ENCODE measurements at regions not wholly inside any gene's neighbourhood (a gene's known extent, or its start where the extent isn't known, plus 50 kb on each side); places are given as distances from the start of the nearest gene placed in this dataset.
A peak's percentile ranks its signal among the peaks of the same experiment; 100 is the strongest.

DNA sequence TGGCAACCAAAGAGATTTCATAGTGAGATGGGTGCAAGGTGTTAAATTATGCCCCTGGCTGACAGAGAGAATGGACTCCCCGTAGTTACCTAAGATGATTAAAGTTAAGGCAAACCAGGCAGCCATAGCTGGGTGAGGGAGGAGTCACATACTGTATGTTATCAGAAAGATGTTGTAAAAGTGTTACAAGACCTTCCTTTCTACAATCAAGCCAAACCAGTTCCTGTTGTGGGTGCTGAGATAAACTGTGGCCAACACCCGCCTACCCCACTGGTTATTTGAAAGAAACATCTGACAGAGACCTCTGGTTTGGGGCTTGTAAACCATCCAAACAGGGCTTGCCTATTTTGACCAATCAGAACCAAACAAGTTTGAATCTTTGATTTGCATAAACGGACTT, 684.7 kb upstream of the NUDT12 start:
- no peaks in the 10 kb centered on the region for H3K79me2 ChIP-seq (ENCODE audit: control insufficient read depth, insufficient read depth, low read length)
- peak; percentile 73 for DNase-seq
- no peak overlapping the region for H3K27ac ChIP-seq (ENCODE audit: low read depth, low read length)
- H3K4me3 ChIP-seq (ENCODE audit: low read length) = no peak overlapping the region
- H3K4ac ChIP-seq (ENCODE audit: low read depth, low read length) = no peak overlapping the region
- H3K79me1 ChIP-seq (ENCODE audit: low read length) = no peaks in the 10 kb centered on the region
- H4K8ac ChIP-seq (ENCODE audit: low read depth, low read length) = no peak overlapping the region
- H3K27me3 ChIP-seq (ENCODE audit: insufficient read depth, low read length, poor library complexity) = no peaks in the 10 kb centered on the region
- H2BK120ac ChIP-seq (ENCODE audit: low read depth, low read length) = no peak overlapping the region
- H2BK5ac ChIP-seq (ENCODE audit: low read length) = no peak overlapping the region
- no peaks in the 10 kb centered on the region for H3K4me1 ChIP-seq (ENCODE audit: control insufficient read depth, low read depth, low read length)
- H3K4me2 ChIP-seq (ENCODE audit: low read length) = no peak overlapping the region
- H2AK5ac ChIP-seq (ENCODE audit: low read length) = no peak overlapping the region
- no CpG with 5 or more reads among the region's 3 CpGs for WGBS (ENCODE audit: extremely low coverage, insufficient coverage, low lambda C conversion rate)
- H3K23ac ChIP-seq (ENCODE audit: low read length) = no peak overlapping the region
- no peak overlapping the region for H3K9ac ChIP-seq (ENCODE audit: low read length)
- H4K5ac ChIP-seq (ENCODE audit: low read length) = no peak overlapping the region
- no peak overlapping the region for H2BK15ac ChIP-seq (replicated peaks; ENCODE audit: low read depth)
- H3K56ac ChIP-seq (ENCODE audit: low read length) = no peak overlapping the region
- no peaks in the 10 kb centered on the region for H3K36me3 ChIP-seq (ENCODE audit: control insufficient read depth, insufficient read depth, low read length)
- H3K18ac ChIP-seq (ENCODE audit: low read length) = no peak overlapping the region

DNA sequence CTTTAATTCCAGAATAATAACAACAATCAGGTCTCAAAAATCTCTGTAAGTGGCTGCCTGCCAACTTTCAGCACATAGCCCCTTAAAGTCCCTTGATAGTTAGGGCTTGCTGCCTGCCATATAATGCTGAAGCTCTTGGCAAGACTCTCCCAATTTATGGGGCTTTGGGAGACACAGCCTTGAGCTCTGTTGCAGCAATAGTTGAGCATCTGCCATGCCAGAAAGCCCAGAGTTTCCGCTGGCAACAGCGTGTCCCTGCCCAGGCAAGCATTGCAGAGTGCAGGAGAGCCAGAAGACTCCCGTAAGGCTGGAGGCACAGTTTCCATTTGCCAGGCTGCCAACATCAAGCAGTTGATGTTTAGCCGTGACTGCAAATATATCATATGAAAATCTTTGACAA, 678.5 kb upstream of the NUDT12 start:
- no peak overlapping the region for H3K27ac ChIP-seq (ENCODE audit: low read depth, low read length)
- no peak overlapping the region for H3K4me2 ChIP-seq (ENCODE audit: low read length)
- H3K79me1 ChIP-seq (ENCODE audit: low read length) = no peaks in the 10 kb centered on the region
- H2AK5ac ChIP-seq (ENCODE audit: low read length) = no peak overlapping the region
- no peaks in the 10 kb centered on the region for H3K4me1 ChIP-seq (ENCODE audit: control insufficient read depth, low read depth, low read length)
- H2BK5ac ChIP-seq (ENCODE audit: low read length) = no peak overlapping the region
- no peak for DNase-seq
- H2BK120ac ChIP-seq (ENCODE audit: low read depth, low read length) = no peak overlapping the region
- no peak overlapping the region for H4K8ac ChIP-seq (ENCODE audit: low read depth, low read length)
- no peak overlapping the region for H3K18ac ChIP-seq (ENCODE audit: low read length)
- H3K23ac ChIP-seq (ENCODE audit: low read length) = no peak overlapping the region
- H3K79me2 ChIP-seq (ENCODE audit: control insufficient read depth, insufficient read depth, low read length) = no peaks in the 10 kb centered on the region
- no peak overlapping the region for H3K56ac ChIP-seq (ENCODE audit: low read length)
- H3K9ac ChIP-seq (ENCODE audit: low read length) = no peak overlapping the region
- no peak overlapping the region for H3K4ac ChIP-seq (ENCODE audit: low read depth, low read length)
- no peaks in the 10 kb centered on the region for H3K36me3 ChIP-seq (ENCODE audit: control insufficient read depth, insufficient read depth, low read length)
- H4K5ac ChIP-seq (ENCODE audit: low read length) = no peak overlapping the region
- H2BK15ac ChIP-seq (replicated peaks; ENCODE audit: low read depth) = no peak overlapping the region
- H3K27me3 ChIP-seq (ENCODE audit: insufficient read depth, low read length, poor library complexity) = no peaks in the 10 kb centered on the region
- no CpG with 5 or more reads among the region's 4 CpGs for WGBS (ENCODE audit: extremely low coverage, insufficient coverage, low lambda C conversion rate)
- no peak overlapping the region for H3K4me3 ChIP-seq (ENCODE audit: low read length)

DNA sequence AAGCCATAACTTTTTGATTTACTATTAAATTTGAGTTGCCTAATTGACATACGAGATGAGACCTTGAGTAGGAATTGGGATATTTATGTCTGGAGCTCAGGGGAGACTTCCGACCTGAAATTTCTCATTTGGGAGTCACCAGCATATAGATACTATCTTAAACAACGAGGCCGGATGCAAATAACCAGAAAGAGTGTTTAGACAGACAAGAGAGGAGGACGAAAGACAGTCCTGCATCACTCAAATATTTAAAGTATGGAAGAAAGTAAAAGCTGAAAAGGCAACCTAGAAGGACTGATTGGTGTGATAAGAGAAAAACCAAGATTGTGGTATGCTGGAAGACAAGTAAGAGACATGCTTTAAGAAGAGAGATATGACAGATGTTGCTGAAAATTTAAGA, 675.0 kb upstream of the NUDT12 start:
- Histone ChIP-seq H3K9ac (ENCODE audit: low read length) (no peak overlapping the region), H3K79me2 (ENCODE audit: control insufficient read depth, insufficient read depth, low read length) (no peaks in the 10 kb centered on the region), H3K4me1 (ENCODE audit: control insufficient read depth, low read depth, low read length) (no peaks in the 10 kb centered on the region), H3K27ac (ENCODE audit: low read depth, low read length) (no peak overlapping the region), H4K8ac (ENCODE audit: low read depth, low read length) (no peak overlapping the region), H3K23ac (ENCODE audit: low read length) (no peak overlapping the region), H3K18ac (ENCODE audit: low read length) (no peak overlapping the region), H2AK5ac (ENCODE audit: low read length) (no peak overlapping the region), H3K4me3 (ENCODE audit: low read length) (no peak overlapping the region), H2BK15ac (replicated peaks; ENCODE audit: low read depth) (no peak overlapping the region), H3K36me3 (ENCODE audit: control insufficient read depth, insufficient read depth, low read length) (no peaks in the 10 kb centered on the region), H3K4me2 (ENCODE audit: low read length) (no peak overlapping the region), H3K56ac (ENCODE audit: low read length) (no peak overlapping the region), H2BK120ac (ENCODE audit: low read depth, low read length) (no peak overlapping the region), H4K5ac (ENCODE audit: low read length) (no peak overlapping the region), H3K27me3 (ENCODE audit: insufficient read depth, low read length, poor library complexity) (no peaks in the 10 kb centered on the region), H3K79me1 (ENCODE audit: low read length) (no peaks in the 10 kb centered on the region), H3K4ac (ENCODE audit: low read depth, low read length) (no peak overlapping the region), H2BK5ac (ENCODE audit: low read length) (no peak overlapping the region)
- no peak for DNase-seq
- no CpG with 5 or more reads among the region's 5 CpGs for WGBS (ENCODE audit: extremely low coverage, insufficient coverage, low lambda C conversion rate)

DNA sequence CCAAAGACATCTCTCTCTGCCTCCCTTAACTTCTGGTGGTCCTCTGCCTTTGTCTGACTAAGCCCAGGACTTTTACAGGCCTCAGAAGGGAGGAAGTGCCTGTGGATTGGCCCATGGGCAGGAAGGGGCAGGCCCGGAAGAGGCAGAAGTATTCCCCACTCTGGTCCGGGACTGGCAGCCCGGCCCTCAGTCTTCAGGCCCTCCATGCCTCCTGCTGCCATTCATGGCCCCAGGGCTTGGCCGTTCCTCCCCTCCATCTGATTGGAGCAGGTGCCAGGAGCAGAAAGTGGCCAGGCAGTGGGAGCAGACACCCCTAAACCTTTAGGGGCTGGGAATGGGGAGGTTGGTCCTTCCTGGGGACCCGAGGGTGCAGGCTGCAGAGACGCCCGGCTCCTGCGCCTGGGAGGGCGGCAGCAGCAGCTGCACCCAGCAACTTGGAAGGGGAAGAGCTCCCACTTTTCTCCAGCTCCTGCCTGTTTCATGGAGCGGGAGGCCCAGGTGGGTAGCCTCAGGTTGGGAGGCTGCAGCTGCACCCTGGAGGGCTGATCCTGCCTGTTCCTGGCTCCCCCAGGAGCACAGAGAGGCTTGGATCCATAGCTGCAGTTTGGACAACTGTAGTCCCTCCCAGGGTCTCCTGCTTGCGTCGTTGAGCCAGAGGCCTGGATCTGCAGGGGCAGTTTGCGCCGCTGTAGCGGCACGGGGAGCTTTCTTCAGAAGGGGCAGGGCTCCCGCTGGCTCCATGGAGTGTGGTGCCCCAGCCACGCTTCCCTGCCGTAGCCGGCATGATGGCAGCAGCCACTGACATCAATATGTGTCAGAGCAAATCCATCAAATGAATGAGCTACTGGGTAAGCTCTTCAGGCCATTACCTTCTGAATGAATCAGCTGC, 661.5 kb upstream of the NUDT12 start:
- WGBS (ENCODE audit: extremely low coverage, insufficient coverage, low lambda C conversion rate) = no CpG with 5 or more reads among the region's 20 CpGs
- Histone ChIP-seq H3K79me1 (ENCODE audit: low read length) (no peaks in the 10 kb centered on the region), H3K4me1 (ENCODE audit: control insufficient read depth, low read depth, low read length) (no peaks in the 10 kb centered on the region)

DNA sequence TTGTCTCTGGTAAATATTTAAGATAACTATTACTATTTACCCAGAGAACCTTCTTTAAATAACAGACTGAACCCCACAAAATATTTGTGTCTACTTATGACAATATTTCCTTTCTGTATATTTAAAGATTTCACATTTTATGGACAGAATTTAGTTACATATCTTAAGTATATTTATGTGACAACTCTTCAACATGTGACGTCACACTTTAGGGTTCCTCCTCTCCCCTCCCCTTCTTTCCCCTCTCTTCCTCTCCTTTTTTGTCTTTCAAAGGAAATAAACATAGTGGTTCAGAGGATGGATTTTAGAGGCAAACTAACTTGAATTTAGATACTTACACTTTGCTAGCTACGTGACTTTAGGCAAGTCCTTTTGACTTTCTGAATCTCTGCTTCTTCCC, 655.6 kb upstream of the NUDT12 start:
- Histone ChIP-seq H3K27ac (ENCODE audit: low read depth, low read length) (no peak overlapping the region), H3K18ac (ENCODE audit: low read length) (no peak overlapping the region), H3K56ac (ENCODE audit: low read length) (no peak overlapping the region), H2BK5ac (ENCODE audit: low read length) (no peak overlapping the region), H3K4me2 (ENCODE audit: low read length) (no peak overlapping the region), H3K4me3 (ENCODE audit: low read length) (no peak overlapping the region), H2AK5ac (ENCODE audit: low read length) (no peak overlapping the region), H2BK15ac (replicated peaks; ENCODE audit: low read depth) (no peak overlapping the region), H3K27me3 (ENCODE audit: insufficient read depth, low read length, poor library complexity) (no peaks in the 10 kb centered on the region), H3K4ac (ENCODE audit: low read depth, low read length) (no peak overlapping the region), H3K79me2 (ENCODE audit: control insufficient read depth, insufficient read depth, low read length) (no peaks in the 10 kb centered on the region), H3K79me1 (ENCODE audit: low read length) (no peaks in the 10 kb centered on the region), H3K9ac (ENCODE audit: low read length) (no peak overlapping the region), H2BK120ac (ENCODE audit: low read depth, low read length) (no peak overlapping the region), H4K5ac (ENCODE audit: low read length) (no peak overlapping the region), H3K4me1 (ENCODE audit: control insufficient read depth, low read depth, low read length) (no peaks in the 10 kb centered on the region), H3K23ac (ENCODE audit: low read length) (no peak overlapping the region), H3K36me3 (ENCODE audit: control insufficient read depth, insufficient read depth, low read length) (no peaks in the 10 kb centered on the region), H4K8ac (ENCODE audit: low read depth, low read length) (no peak overlapping the region)
- WGBS (ENCODE audit: extremely low coverage, insufficient coverage, low lambda C conversion rate) = no CpG with 5 or more reads among the region's 2 CpGs
- no peak for DNase-seq

More for the DNA sequence above, 661.5 kb upstream of the NUDT12 start:
- H3K4ac ChIP-seq (ENCODE audit: low read depth, low read length) = no peak overlapping the region
- H3K23ac ChIP-seq (ENCODE audit: low read length) = no peak overlapping the region
- H3K4me2 ChIP-seq (ENCODE audit: low read length) = no peak overlapping the region
- no peak overlapping the region for H3K18ac ChIP-seq (ENCODE audit: low read length)
- H3K36me3 ChIP-seq (ENCODE audit: control insufficient read depth, insufficient read depth, low read length) = no peaks in the 10 kb centered on the region
- no peak overlapping the region for H4K8ac ChIP-seq (ENCODE audit: low read depth, low read length)
- no peak overlapping the region for H2BK5ac ChIP-seq (ENCODE audit: low read length)
- H2AK5ac ChIP-seq (ENCODE audit: low read length) = no peak overlapping the region
- no peak overlapping the region for H2BK15ac ChIP-seq (replicated peaks; ENCODE audit: low read depth)
- no peak overlapping the region for H3K27ac ChIP-seq (ENCODE audit: low read depth, low read length)
- DNase-seq = no peak
- H2BK120ac ChIP-seq (ENCODE audit: low read depth, low read length) = no peak overlapping the region
- no peaks in the 10 kb centered on the region for H3K27me3 ChIP-seq (ENCODE audit: insufficient read depth, low read length, poor library complexity)
- H3K9ac ChIP-seq (ENCODE audit: low read length) = no peak overlapping the region
- no peak overlapping the region for H3K56ac ChIP-seq (ENCODE audit: low read length)
- H3K79me2 ChIP-seq (ENCODE audit: control insufficient read depth, insufficient read depth, low read length) = no peaks in the 10 kb centered on the region
- H4K5ac ChIP-seq (ENCODE audit: low read length) = no peak overlapping the region
- H3K4me3 ChIP-seq (ENCODE audit: low read length) = no peak overlapping the region

DNA sequence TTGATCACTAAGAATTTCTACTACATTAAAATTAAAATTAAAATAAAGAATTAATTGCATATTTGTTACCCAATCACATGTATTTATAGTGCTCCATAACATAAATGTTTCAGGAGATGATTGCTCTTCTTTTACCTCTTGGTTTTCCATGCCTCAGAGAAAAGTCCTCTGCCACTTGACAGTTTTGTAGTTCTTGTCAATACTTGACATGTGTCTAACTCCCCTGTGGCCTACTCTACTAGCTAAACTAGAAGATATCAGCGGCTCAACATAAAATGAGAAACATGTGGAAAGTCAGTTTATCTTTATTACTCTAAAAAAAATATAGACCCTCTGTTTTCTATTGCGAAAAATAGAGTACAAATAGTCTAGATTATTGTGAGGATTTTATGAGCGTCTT, 650.6 kb upstream of the NUDT12 start:
- H4K5ac ChIP-seq (ENCODE audit: low read length) = no peak overlapping the region

More for the DNA sequence above, 650.6 kb upstream of the NUDT12 start:
- Histone ChIP-seq H3K4me2 (ENCODE audit: low read length) (no peak overlapping the region), H3K79me2 (ENCODE audit: control insufficient read depth, insufficient read depth, low read length) (no peaks in the 10 kb centered on the region), H3K79me1 (ENCODE audit: low read length) (no peaks in the 10 kb centered on the region), H2BK120ac (ENCODE audit: low read depth, low read length) (no peak overlapping the region), H2AK5ac (ENCODE audit: low read length) (no peak overlapping the region), H3K4me1 (ENCODE audit: control insufficient read depth, low read depth, low read length) (no peaks in the 10 kb centered on the region), H3K9ac (ENCODE audit: low read length) (no peak overlapping the region), H2BK5ac (ENCODE audit: low read length) (no peak overlapping the region), H3K23ac (ENCODE audit: low read length) (no peak overlapping the region), H3K36me3 (ENCODE audit: control insufficient read depth, insufficient read depth, low read length) (no peaks in the 10 kb centered on the region), H3K56ac (ENCODE audit: low read length) (no peak overlapping the region), H3K4ac (ENCODE audit: low read depth, low read length) (no peak overlapping the region), H4K8ac (ENCODE audit: low read depth, low read length) (no peak overlapping the region), H3K27ac (ENCODE audit: low read depth, low read length) (no peak overlapping the region), H3K18ac (ENCODE audit: low read length) (no peak overlapping the region), H2BK15ac (replicated peaks; ENCODE audit: low read depth) (no peak overlapping the region), H3K27me3 (ENCODE audit: insufficient read depth, low read length, poor library complexity) (no peaks in the 10 kb centered on the region), H3K4me3 (ENCODE audit: low read length) (no peak overlapping the region)
- WGBS (ENCODE audit: extremely low coverage, insufficient coverage, low lambda C conversion rate) = no CpG with 5 or more reads among the region's 3 CpGs
- DNase-seq = no peak
